ENCODE measurements at regions not wholly inside any gene's neighbourhood (a gene's known extent, or its start where the extent isn't known, plus 50 kb on each side); places are given as distances from the start of the nearest gene placed in this dataset.

GRCh38 chr22:27663812-27664211 lies 137.7 kb downstream of the MN1 start:
- H3K9me3 ChIP-seq (ENCODE audit: control insufficient read depth in 2 of 2, low read length in 2 of 2) = peaks cover 4% of the 10 kb centered on the region in 2 donors
- H3K27ac ChIP-seq (ENCODE audit: low read length) = no peak overlapping the region
- H3K9ac ChIP-seq (ENCODE audit: low read length in 2 of 2) = no peak overlapping the region
- no peak overlapping the region for H3K4me3 ChIP-seq (ENCODE audit: low read length in 2 of 2)
- no peaks in the 10 kb centered on the region for H3K36me3 ChIP-seq (ENCODE audit: control insufficient read depth in 2 of 2, insufficient read depth in 2 of 2, low read length in 2 of 2)
- peaks cover 8% of the 10 kb centered on the region for H3K4me1 ChIP-seq (ENCODE audit: control insufficient read depth, insufficient read depth, low read length)
- H3K27me3 ChIP-seq (ENCODE audit: control insufficient read depth in 1 of 2, insufficient read depth in 2 of 2, low read length in 2 of 2) = no peaks in the 10 kb centered on the region

GRCh38 chr22:27666272-27666997 lies 135.1 kb downstream of the MN1 start:
- Histone ChIP-seq H3K27me3 (ENCODE audit: control insufficient read depth in 1 of 2, insufficient read depth in 2 of 2, low read length in 2 of 2) (peaks cover 0 to 2% of the 10 kb centered on the region in 2 donors), H3K9ac (ENCODE audit: low read length in 2 of 2) (no peak overlapping the region), H3K4me3 (ENCODE audit: low read length in 2 of 2) (no peak overlapping the region), H3K36me3 (ENCODE audit: control insufficient read depth in 2 of 2, insufficient read depth in 2 of 2, low read length in 2 of 2) (no peaks in the 10 kb centered on the region), H3K4me1 (ENCODE audit: control insufficient read depth, insufficient read depth, low read length) (peaks cover 20% of the 10 kb centered on the region), H3K27ac (ENCODE audit: low read length) (no peak overlapping the region), H3K9me3 (ENCODE audit: control insufficient read depth in 2 of 2, low read length in 2 of 2) (peaks cover 4% of the 10 kb centered on the region in 2 donors)

GRCh38 chr22:27667121-27667843 lies 134.3 kb downstream of the MN1 start:
- no peak overlapping the region for H3K27ac ChIP-seq (ENCODE audit: low read length)
- no peak overlapping the region for H3K4me3 ChIP-seq (ENCODE audit: low read length in 2 of 2)
- H3K9ac ChIP-seq (ENCODE audit: low read length in 2 of 2) = no peak overlapping the region
- H3K27me3 ChIP-seq (ENCODE audit: control insufficient read depth in 1 of 2, insufficient read depth in 2 of 2, low read length in 2 of 2) = peaks cover 0 to 2% of the 10 kb centered on the region in 2 donors
- no peaks in the 10 kb centered on the region for H3K36me3 ChIP-seq (ENCODE audit: control insufficient read depth in 2 of 2, insufficient read depth in 2 of 2, low read length in 2 of 2)
- H3K9me3 ChIP-seq (ENCODE audit: control insufficient read depth in 2 of 2, low read length in 2 of 2) = peaks cover 4% of the 10 kb centered on the region in 2 donors
- H3K4me1 ChIP-seq (ENCODE audit: control insufficient read depth, insufficient read depth, low read length) = peaks cover 20% of the 10 kb centered on the region

GRCh38 chr22:27668828-27669797 lies 132.4 kb downstream of the MN1 start:
- Histone ChIP-seq H3K27ac (ENCODE audit: low read length) (no peak overlapping the region), H3K4me1 (ENCODE audit: control insufficient read depth, insufficient read depth, low read length) (peaks cover 18% of the 10 kb centered on the region), H3K4me3 (ENCODE audit: low read length in 2 of 2) (no peak overlapping the region), H3K9ac (ENCODE audit: low read length in 2 of 2) (no peak overlapping the region), H3K9me3 (ENCODE audit: control insufficient read depth in 2 of 2, low read length in 2 of 2) (peaks cover 4% of the 10 kb centered on the region in 2 donors), H3K27me3 (ENCODE audit: control insufficient read depth in 1 of 2, insufficient read depth in 2 of 2, low read length in 2 of 2) (peaks cover 0 to 2% of the 10 kb centered on the region in 2 donors), H3K36me3 (ENCODE audit: control insufficient read depth in 2 of 2, insufficient read depth in 2 of 2, low read length in 2 of 2) (no peaks in the 10 kb centered on the region)

GRCh38 chr22:27669798-27670599 lies 131.6 kb downstream of the MN1 start:
- no peak overlapping the region for H3K4me3 ChIP-seq (ENCODE audit: low read length in 2 of 2)
- no peak overlapping the region for H3K27ac ChIP-seq (ENCODE audit: low read length)
- no peaks in the 10 kb centered on the region for H3K36me3 ChIP-seq (ENCODE audit: control insufficient read depth in 2 of 2, insufficient read depth in 2 of 2, low read length in 2 of 2)
- peaks cover 19% of the 10 kb centered on the region for H3K4me1 ChIP-seq (ENCODE audit: control insufficient read depth, insufficient read depth, low read length)
- no peak overlapping the region for H3K9ac ChIP-seq (ENCODE audit: low read length in 2 of 2)
- H3K27me3 ChIP-seq (ENCODE audit: control insufficient read depth in 1 of 2, insufficient read depth in 2 of 2, low read length in 2 of 2) = peaks cover 0 to 2% of the 10 kb centered on the region in 2 donors
- peaks cover 4% of the 10 kb centered on the region in 2 donors for H3K9me3 ChIP-seq (ENCODE audit: control insufficient read depth in 2 of 2, low read length in 2 of 2)

GRCh38 chr22:27670701-27671412 lies 130.7 kb downstream of the MN1 start:
- peaks cover 4% of the 10 kb centered on the region in 2 donors for H3K9me3 ChIP-seq (ENCODE audit: control insufficient read depth in 2 of 2, low read length in 2 of 2)
- no peaks in the 10 kb centered on the region for H3K36me3 ChIP-seq (ENCODE audit: control insufficient read depth in 2 of 2, insufficient read depth in 2 of 2, low read length in 2 of 2)
- H3K4me3 ChIP-seq (ENCODE audit: low read length in 2 of 2) = no peak overlapping the region
- peaks cover 0 to 2% of the 10 kb centered on the region in 2 donors for H3K27me3 ChIP-seq (ENCODE audit: control insufficient read depth in 1 of 2, insufficient read depth in 2 of 2, low read length in 2 of 2)
- H3K27ac ChIP-seq (ENCODE audit: low read length) = no peak overlapping the region
- H3K4me1 ChIP-seq (ENCODE audit: control insufficient read depth, insufficient read depth, low read length) = peaks cover 19% of the 10 kb centered on the region
- no peak overlapping the region for H3K9ac ChIP-seq (ENCODE audit: low read length in 2 of 2)

- Histone ChIP-seq H3K4me1 (ENCODE audit: control insufficient read depth, insufficient read depth, low read length) (peaks cover 19% of the 10 kb centered on the region), H3K9ac (ENCODE audit: low read length in 2 of 2) (no peak overlapping the region), H3K36me3 (ENCODE audit: control insufficient read depth in 2 of 2, insufficient read depth in 2 of 2, low read length in 2 of 2) (no peaks in the 10 kb centered on the region), H3K27me3 (ENCODE audit: control insufficient read depth in 1 of 2, insufficient read depth in 2 of 2, low read length in 2 of 2) (peaks cover 0 to 2% of the 10 kb centered on the region in 2 donors), H3K4me3 (ENCODE audit: low read length in 2 of 2) (no peak overlapping the region), H3K9me3 (ENCODE audit: control insufficient read depth in 2 of 2, low read length in 2 of 2) (peaks cover 1 to 3% of the 10 kb centered on the region in 2 donors), H3K27ac (ENCODE audit: low read length) (no peak overlapping the region)
These were observed 130.1 kb downstream of the MN1 start for GRCh38 chr22:27671413-27671935.

- H3K4me3 ChIP-seq (ENCODE audit: low read length in 2 of 2) = no peak overlapping the region
- no peak overlapping the region for H3K27ac ChIP-seq (ENCODE audit: low read length)
- peaks cover 19% of the 10 kb centered on the region for H3K4me1 ChIP-seq (ENCODE audit: control insufficient read depth, insufficient read depth, low read length)
- peaks cover 0 to 2% of the 10 kb centered on the region in 2 donors for H3K27me3 ChIP-seq (ENCODE audit: control insufficient read depth in 1 of 2, insufficient read depth in 2 of 2, low read length in 2 of 2)
- no peaks in the 10 kb centered on the region for H3K36me3 ChIP-seq (ENCODE audit: control insufficient read depth in 2 of 2, insufficient read depth in 2 of 2, low read length in 2 of 2)
- peaks cover 1 to 5% of the 10 kb centered on the region in 2 donors for H3K9me3 ChIP-seq (ENCODE audit: control insufficient read depth in 2 of 2, low read length in 2 of 2)
- H3K9ac ChIP-seq (ENCODE audit: low read length in 2 of 2) = no peak overlapping the region
These were observed 128.7 kb downstream of the MN1 start for GRCh38 chr22:27672721-27673418.

GRCh38 chr22:27673839-27674238 lies 127.7 kb downstream of the MN1 start:
- Histone ChIP-seq H3K4me3 (ENCODE audit: low read length in 2 of 2) (no peak overlapping the region), H3K36me3 (ENCODE audit: control insufficient read depth in 2 of 2, insufficient read depth in 2 of 2, low read length in 2 of 2) (no peaks in the 10 kb centered on the region), H3K27ac (ENCODE audit: low read length) (no peak overlapping the region), H3K27me3 (ENCODE audit: control insufficient read depth in 1 of 2, insufficient read depth in 2 of 2, low read length in 2 of 2) (peaks cover 0 to 2% of the 10 kb centered on the region in 2 donors), H3K4me1 (ENCODE audit: control insufficient read depth, insufficient read depth, low read length) (peaks cover 19% of the 10 kb centered on the region), H3K9ac (ENCODE audit: low read length in 2 of 2) (no peak overlapping the region), H3K9me3 (ENCODE audit: control insufficient read depth in 2 of 2, low read length in 2 of 2) (peaks cover 5% of the 10 kb centered on the region in 2 donors)

Data from stomach smooth muscle (tissue), 2 donors.